ENCODE measurements at regions not wholly inside any gene's neighbourhood (a gene's known extent, or its start where the extent isn't known, plus 50 kb on each side); places are given as distances from the start of the nearest gene placed in this dataset.

- TF ChIP-seq REST (IDR thresholded peaks at IDR 0.05) = no peak
- no peak for TF ChIP-seq MAX (IDR thresholded peaks at IDR 0.05)
Measured at GRCh38 chr2:18180031-18180610, 301.7 kb downstream of the KCNS3 start (continued).

- Histone ChIP-seq H3K36me3 (ENCODE audit: control insufficient read depth in 4 of 4, insufficient read depth in 3 of 4, low read depth in 1 of 4, low read length in 3 of 4) (no peaks in the 10 kb centered on the region), H3K27me3 (ENCODE audit: control insufficient read depth in 4 of 4, insufficient read depth in 4 of 4, low read length in 3 of 4) (no peaks in the 10 kb centered on the region), H3K9ac (ENCODE audit: low read depth in 1 of 2, low read length in 2 of 2) (no peak overlapping the region), H3K27ac (ENCODE audit: low read depth in 1 of 2, low read length in 2 of 2) (no peak overlapping the region), H3K4me3 (ENCODE audit: low read depth in 1 of 3, low read length in 3 of 3) (no peak overlapping the region), H3K4me1 (ENCODE audit: control insufficient read depth in 4 of 4, insufficient read depth in 4 of 4, low read length in 3 of 4) (no peaks in the 10 kb centered on the region), H3K9me3 (ENCODE audit: control insufficient read depth in 4 of 4, low read length in 3 of 4) (no peaks in the 10 kb centered on the region)
- TF ChIP-seq CTCF (IDR thresholded peaks at IDR 0.05; ENCODE audit: low read depth, low read length, missing input control) = peak; percentile 74
- TF ChIP-seq SP1 (IDR thresholded peaks at IDR 0.05) = no peak
- TF ChIP-seq RAD21 (IDR thresholded peaks at IDR 0.05) = peak; percentile 72 to 80
- DNase-seq (ENCODE audit: low spot score) = no peak
- WGBS = 18% methylated on average over 1 of the region's 1 CpG
Measured at GRCh38 chr2:18178736-18179349, 300.4 kb downstream of the KCNS3 start.

GRCh38 chr2:18176679-18177215 lies 298.3 kb downstream of the KCNS3 start:
- WGBS = 75% methylated on average over 2 of the region's 2 CpGs

More at GRCh38 chr2:18176679-18177215, 298.3 kb downstream of the KCNS3 start:
- Histone ChIP-seq H3K9me3 (ENCODE audit: control insufficient read depth in 4 of 4, low read length in 3 of 4) (no peaks in the 10 kb centered on the region), H3K36me3 (ENCODE audit: control insufficient read depth in 4 of 4, insufficient read depth in 3 of 4, low read depth in 1 of 4, low read length in 3 of 4) (no peaks in the 10 kb centered on the region), H3K27ac (ENCODE audit: low read depth in 1 of 2, low read length in 2 of 2) (no peak overlapping the region), H3K4me3 (ENCODE audit: low read depth in 1 of 3, low read length in 3 of 3) (no peak overlapping the region), H3K9ac (ENCODE audit: low read depth in 1 of 2, low read length in 2 of 2) (no peak overlapping the region), H3K4me1 (ENCODE audit: control insufficient read depth in 4 of 4, insufficient read depth in 4 of 4, low read length in 3 of 4) (no peaks in the 10 kb centered on the region), H3K27me3 (ENCODE audit: control insufficient read depth in 4 of 4, insufficient read depth in 4 of 4, low read length in 3 of 4) (no peaks in the 10 kb centered on the region)
- TF ChIP-seq EGR1 (IDR thresholded peaks at IDR 0.05; ENCODE audit: low read depth in 2 of 2) (no peak), JUND (IDR thresholded peaks at IDR 0.05) (no peak), HNF4A (conservative IDR thresholded peaks at IDR 0.05) (no peak), FOXA1 (IDR thresholded peaks at IDR 0.05) (no peak), ZBTB33 (IDR thresholded peaks at IDR 0.05) (no peak), GABPA (IDR thresholded peaks at IDR 0.05 in 1 of 2, conservative IDR thresholded peaks at IDR 0.05 in 1 of 2) (no peak), MAX (IDR thresholded peaks at IDR 0.05) (no peak), HNF4G (IDR thresholded peaks at IDR 0.05) (no peak), YY1 (IDR thresholded peaks at IDR 0.05) (no peak), REST (IDR thresholded peaks at IDR 0.05) (no peak), RAD21 (IDR thresholded peaks at IDR 0.05) (no peak), ATF3 (IDR thresholded peaks at IDR 0.05) (no peak)
- no peak for DNase-seq (ENCODE audit: low spot score)

Measured in liver (tissue), 8 donors.